ENCODE measurements at regions not wholly inside any gene's neighbourhood (a gene's known extent, or its start where the extent isn't known, plus 50 kb on each side); places are given as distances from the start of the nearest gene placed in this dataset.

GRCh38 chr6:113640051-113640450, 217.1 kb upstream of the MARCKS start:
- TF ChIP-seq, protein P1, sequence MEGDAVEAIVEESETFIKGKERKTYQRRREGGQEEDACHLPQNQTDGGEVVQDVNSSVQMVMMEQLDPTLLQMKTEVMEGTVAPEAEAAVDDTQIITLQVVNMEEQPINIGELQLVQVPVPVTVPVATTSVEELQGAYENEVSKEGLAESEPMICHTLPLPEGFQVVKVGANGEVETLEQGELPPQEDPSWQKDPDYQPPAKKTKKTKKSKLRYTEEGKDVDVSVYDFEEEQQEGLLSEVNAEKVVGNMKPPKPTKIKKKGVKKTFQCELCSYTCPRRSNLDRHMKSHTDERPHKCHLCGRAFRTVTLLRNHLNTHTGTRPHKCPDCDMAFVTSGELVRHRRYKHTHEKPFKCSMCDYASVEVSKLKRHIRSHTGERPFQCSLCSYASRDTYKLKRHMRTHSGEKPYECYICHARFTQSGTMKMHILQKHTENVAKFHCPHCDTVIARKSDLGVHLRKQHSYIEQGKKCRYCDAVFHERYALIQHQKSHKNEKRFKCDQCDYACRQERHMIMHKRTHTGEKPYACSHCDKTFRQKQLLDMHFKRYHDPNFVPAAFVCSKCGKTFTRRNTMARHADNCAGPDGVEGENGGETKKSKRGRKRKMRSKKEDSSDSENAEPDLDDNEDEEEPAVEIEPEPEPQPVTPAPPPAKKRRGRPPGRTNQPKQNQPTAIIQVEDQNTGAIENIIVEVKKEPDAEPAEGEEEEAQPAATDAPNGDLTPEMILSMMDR (IDR thresholded peaks at IDR 0.05; ENCODE audit: low read depth, low read length, missing input control) = no peak
- no peak for TF ChIP-seq SP1 (IDR thresholded peaks at IDR 0.05)
- TF ChIP-seq RAD21 (IDR thresholded peaks at IDR 0.05) = no peak
- TF ChIP-seq, protein P2, sequence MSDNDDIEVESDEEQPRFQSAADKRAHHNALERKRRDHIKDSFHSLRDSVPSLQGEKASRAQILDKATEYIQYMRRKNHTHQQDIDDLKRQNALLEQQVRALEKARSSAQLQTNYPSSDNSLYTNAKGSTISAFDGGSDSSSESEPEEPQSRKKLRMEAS (IDR thresholded peaks at IDR 0.05) = no peak
- TF ChIP-seq, protein P3, sequence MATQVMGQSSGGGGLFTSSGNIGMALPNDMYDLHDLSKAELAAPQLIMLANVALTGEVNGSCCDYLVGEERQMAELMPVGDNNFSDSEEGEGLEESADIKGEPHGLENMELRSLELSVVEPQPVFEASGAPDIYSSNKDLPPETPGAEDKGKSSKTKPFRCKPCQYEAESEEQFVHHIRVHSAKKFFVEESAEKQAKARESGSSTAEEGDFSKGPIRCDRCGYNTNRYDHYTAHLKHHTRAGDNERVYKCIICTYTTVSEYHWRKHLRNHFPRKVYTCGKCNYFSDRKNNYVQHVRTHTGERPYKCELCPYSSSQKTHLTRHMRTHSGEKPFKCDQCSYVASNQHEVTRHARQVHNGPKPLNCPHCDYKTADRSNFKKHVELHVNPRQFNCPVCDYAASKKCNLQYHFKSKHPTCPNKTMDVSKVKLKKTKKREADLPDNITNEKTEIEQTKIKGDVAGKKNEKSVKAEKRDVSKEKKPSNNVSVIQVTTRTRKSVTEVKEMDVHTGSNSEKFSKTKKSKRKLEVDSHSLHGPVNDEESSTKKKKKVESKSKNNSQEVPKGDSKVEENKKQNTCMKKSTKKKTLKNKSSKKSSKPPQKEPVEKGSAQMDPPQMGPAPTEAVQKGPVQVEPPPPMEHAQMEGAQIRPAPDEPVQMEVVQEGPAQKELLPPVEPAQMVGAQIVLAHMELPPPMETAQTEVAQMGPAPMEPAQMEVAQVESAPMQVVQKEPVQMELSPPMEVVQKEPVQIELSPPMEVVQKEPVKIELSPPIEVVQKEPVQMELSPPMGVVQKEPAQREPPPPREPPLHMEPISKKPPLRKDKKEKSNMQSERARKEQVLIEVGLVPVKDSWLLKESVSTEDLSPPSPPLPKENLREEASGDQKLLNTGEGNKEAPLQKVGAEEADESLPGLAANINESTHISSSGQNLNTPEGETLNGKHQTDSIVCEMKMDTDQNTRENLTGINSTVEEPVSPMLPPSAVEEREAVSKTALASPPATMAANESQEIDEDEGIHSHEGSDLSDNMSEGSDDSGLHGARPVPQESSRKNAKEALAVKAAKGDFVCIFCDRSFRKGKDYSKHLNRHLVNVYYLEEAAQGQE (IDR thresholded peaks at IDR 0.05) = no peak
